A673 (cell line): ENCODE measurements at regions not wholly inside any gene's neighbourhood (a gene's known extent, or its start where the extent isn't known, plus 50 kb on each side); places are given as distances from the start of the nearest gene placed in this dataset.

Experiments
- BruUV-seq: library from RNA; stranded (reverse); fragments of 400-500 nt; replicated peaks from 2 replicates; lab custom pipeline; 2021; lab: Mats Ljungman, UMichigan
- CTCF ChIA-PET: fragments of 300-600 bp; sonication (Branson Sonifier 250); formaldehyde crosslinking; loops from one replicate; lab custom pipeline; 2022; ENCODE audit warnings: antibody characterized with exemption; lab: Charles Lee
- POLR2A ChIA-PET: fragments of 300-600 bp; sonication (Branson Sonifier 250); formaldehyde crosslinking; loops from one replicate; lab custom pipeline; 2022; ENCODE audit warnings: antibody characterized with exemption; ENCODE audit not compliant: low non-redundant PET; lab: Charles Lee
- DNase-seq: peaks from one replicate; pipeline ENCODE4 v3.0.0-alpha.2; 2015; ENCODE audit warnings: low spot score
- H3K27ac ChIP-seq: fragments of 200-600 bp; sonication (generic); 2 replicates; pipeline ENCODE4 v1.5.1; 2016; ENCODE audit warnings: mixed run types, low read depth, mild to moderate bottlenecking, mixed read lengths, antibody characterized with exemption, low read length; ENCODE audit not compliant: poor library complexity, severe bottlenecking
- H3K27me3 ChIP-seq: fragments of 200-600 bp; sonication (generic); replicated peaks from 2 replicates; pipeline ENCODE4 v1.6.1; 2017; ENCODE audit warnings: mixed run types, low read depth, mild to moderate bottlenecking, mixed read lengths, antibody characterized with exemption, low read length; ENCODE audit not compliant: insufficient read depth, poor library complexity
- H3K36me3 ChIP-seq: fragments of 200-600 bp; sonication (generic); 2 replicates; pipeline ENCODE4 v1.6.1; 2016; ENCODE audit warnings: mixed run types, mild to moderate bottlenecking, mixed read lengths, antibody characterized with exemption, low read length; ENCODE audit not compliant: insufficient read depth, poor library complexity, severe bottlenecking
- H3K4me1 ChIP-seq: fragments of 200-600 bp; sonication (generic); 2 replicates; pipeline ENCODE4 v1.6.1; 2017; ENCODE audit warnings: mixed run types, mild to moderate bottlenecking, mixed read lengths, antibody characterized with exemption, low read length; ENCODE audit not compliant: insufficient read depth, poor library complexity, severe bottlenecking
- H3K4me3 ChIP-seq: fragments of 200-600 bp; sonication (generic); 2 replicates; pipeline ENCODE4 v1.5.1; 2016; ENCODE audit warnings: low read depth, mixed run types, mild to moderate bottlenecking, mixed read lengths, low read length; ENCODE audit not compliant: poor library complexity, severe bottlenecking
- H3K9me3 ChIP-seq: fragments of 200-600 bp; sonication (generic); 2 replicates; pipeline ENCODE4 v1.6.1; 2016; ENCODE audit warnings: mixed run types, low read depth, mild to moderate bottlenecking, mixed read lengths, antibody characterized with exemption, low read length; ENCODE audit not compliant: poor library complexity, severe bottlenecking
- CTCF ChIP-seq: fragments of 300-800, 200-600 bp; sonication (generic); conservative IDR thresholded peaks from 2 replicates; pipeline ENCODE4 v1.5.1; 2017; ENCODE audit warnings: low read depth, mild to moderate bottlenecking, antibody characterized with exemption, low read length, moderate library complexity, mixed read lengths
- EZH2 ChIP-seq: fragments of 200-600 bp; sonication (generic); IDR thresholded peaks from 2 replicates; pipeline ENCODE4 v1.6.1; 2017; ENCODE audit warnings: borderline replicate concordance, low read depth, mild to moderate bottlenecking, mixed read lengths, antibody characterized with exemption, low read length; ENCODE audit not compliant: poor library complexity, severe bottlenecking
- intact Hi-C: fragments of 100-400 bp; cut with micrococcal nuclease; formaldehyde crosslinking; loops from one replicate; pipeline ENCODE4 v1.10.0; 2022; ENCODE audit not compliant: unreplicated experiment

DNA sequence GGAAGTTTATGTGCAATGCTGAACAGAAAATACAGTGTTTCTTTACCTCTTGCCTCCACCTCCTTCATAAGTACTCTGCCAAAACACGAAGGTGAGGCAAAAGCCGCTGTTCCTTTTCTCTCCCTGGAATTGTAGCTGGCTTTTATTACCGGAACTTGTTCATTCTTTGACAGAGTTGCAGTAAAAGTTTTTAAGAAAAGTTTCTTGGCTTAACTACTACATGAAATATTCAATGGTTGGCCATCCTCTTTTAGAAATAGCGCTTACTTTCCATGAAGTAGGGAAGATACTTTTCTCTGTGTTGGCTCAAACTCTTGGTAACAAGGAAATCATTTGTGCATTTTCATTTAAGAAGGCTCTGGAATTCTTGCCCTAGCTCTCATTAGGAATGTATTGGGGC, 950.7 kb upstream of the FANCL start:
- Histone ChIP-seq H3K27me3 (no peaks in the 10 kb centered on the region), H3K9me3 (no peaks in the 10 kb centered on the region), H3K4me3 (no peak overlapping the region), H3K27ac (no peak overlapping the region), H3K4me1 (no peaks in the 10 kb centered on the region), H3K36me3 (no peaks in the 10 kb centered on the region)
- ChIA-PET CTCF (no interaction called here), POLR2A (no interaction called here)
- TF ChIP-seq CTCF, result no peak
- TF ChIP-seq EZH2, result no peak
- DNase-seq, result no peak
- intact Hi-C loops, result no loop called here
- no TSS peak for BruUV-seq

DNA sequence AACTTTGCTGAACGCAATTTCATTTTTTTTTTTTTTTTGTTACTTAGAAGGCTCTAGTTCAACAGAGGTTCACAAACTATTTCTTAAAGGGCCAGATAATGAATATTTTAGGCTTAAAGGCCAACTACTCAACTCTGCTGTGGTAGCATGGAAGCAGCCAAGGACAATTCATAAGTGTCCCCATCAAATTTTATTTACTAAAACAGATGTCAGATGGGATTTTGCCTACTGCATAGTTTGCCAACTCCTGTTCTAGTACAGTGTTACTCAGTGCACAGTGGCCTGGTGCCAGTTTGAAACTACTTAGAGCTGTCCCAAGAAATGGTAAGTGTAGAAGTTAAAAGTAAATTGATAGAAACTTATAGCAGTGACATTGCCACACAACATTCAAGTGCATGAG, 949.4 kb upstream of the FANCL start:
- H3K4me1 ChIP-seq, result no peaks in the 10 kb centered on the region
- no peak overlapping the region for H3K27ac ChIP-seq
- no peak for DNase-seq
- no peaks in the 10 kb centered on the region for H3K36me3 ChIP-seq
- ChIA-PET CTCF (no interaction called here), POLR2A (no interaction called here)
- TF ChIP-seq CTCF (no peak), EZH2 (no peak)
- no peaks in the 10 kb centered on the region for H3K9me3 ChIP-seq
- H3K4me3 ChIP-seq, result no peak overlapping the region
- intact Hi-C loops, result no loop called here
- H3K27me3 ChIP-seq, result no peaks in the 10 kb centered on the region
- no TSS peak for BruUV-seq

DNA sequence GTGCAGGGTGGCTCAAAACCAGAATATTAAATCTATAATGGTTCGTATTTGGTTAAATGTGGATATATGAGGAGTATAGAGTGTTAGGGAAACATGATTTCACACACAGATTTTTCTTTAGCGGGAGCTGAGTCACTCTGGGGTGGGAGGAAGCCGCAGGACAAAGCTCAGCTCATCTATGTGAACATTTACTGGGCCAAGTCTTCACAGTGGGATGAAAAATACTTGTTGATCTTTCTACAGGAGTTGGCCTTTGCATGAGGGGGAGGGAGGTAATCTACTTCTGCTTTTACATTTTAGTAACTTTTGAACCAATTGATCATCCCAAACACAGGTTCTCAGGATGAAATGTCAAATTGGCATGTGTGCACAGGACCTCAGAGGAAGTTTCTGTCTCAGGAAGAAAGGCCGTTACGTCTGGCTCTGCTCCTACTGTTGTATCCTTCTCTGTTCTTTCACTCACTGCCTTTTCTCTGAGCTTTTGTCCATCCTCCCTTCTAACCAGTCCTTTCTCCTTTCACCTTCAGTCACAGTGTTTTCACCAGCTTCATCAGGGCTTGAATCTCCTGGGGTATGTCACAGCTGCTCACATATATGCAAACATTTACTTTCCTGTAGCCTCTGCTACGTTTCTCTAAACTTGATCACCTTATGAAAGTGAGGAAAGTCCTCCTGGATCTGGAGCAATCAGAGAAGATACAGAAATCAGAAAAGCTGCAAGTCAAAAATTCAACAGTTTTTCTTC, 943.3 kb upstream of the FANCL start:
- H3K27me3 ChIP-seq, result no peaks in the 10 kb centered on the region
- POLR2A ChIA-PET, result no interaction called here
- H3K4me3 ChIP-seq, result no peak overlapping the region
- CTCF ChIA-PET, result no interaction called here
- TF ChIP-seq EZH2 (no peak), CTCF (no peak)
- H3K36me3 ChIP-seq, result no peaks in the 10 kb centered on the region
- H3K27ac ChIP-seq, result no peak overlapping the region
- H3K9me3 ChIP-seq, result no peaks in the 10 kb centered on the region
- intact Hi-C loops, result loop anchor here (5.0 to 10.0 kb wide), 4 partner anchors 157 to 1420 kb away; no protein-coding TSS in a partner anchor
- no peak for DNase-seq
- BruUV-seq, result no TSS peak
- no peaks in the 10 kb centered on the region for H3K4me1 ChIP-seq
